ENCODE measurements at regions not wholly inside any gene's neighbourhood (a gene's known extent, or its start where the extent isn't known, plus 50 kb on each side); places are given as distances from the start of the nearest gene placed in this dataset.
A peak's percentile ranks its signal among the peaks of the same experiment; 100 is the strongest.

DNA sequence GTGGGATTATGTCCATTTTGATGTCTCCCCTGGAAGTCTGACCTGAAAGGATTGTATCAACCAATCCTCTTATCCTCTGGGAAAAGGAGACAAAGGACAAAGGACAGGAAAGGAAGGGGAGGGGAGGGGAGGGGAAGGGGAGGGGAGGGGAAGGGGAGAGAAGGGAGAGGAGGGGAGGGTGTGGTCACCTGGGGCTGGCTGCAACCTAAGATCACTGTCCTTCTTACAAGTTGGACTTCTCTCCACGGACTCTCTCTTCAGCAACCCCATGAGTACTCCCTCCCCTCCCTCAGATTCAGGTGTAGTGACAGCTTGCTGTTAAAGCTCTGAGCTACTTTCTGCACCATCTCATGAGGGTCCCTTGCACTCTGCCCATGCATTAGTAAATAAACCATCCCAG, 58.9 kb upstream of the KLHL31 start:
- peaks cover 0 to 3% (median 1%) of the 10 kb centered on the region in 4 experiments; a peak in 3 of 7 replicates for H3K4me1 ChIP-seq (replicated peaks in 1 of 4; ENCODE audit: control insufficient read depth in 3 of 4, insufficient read depth in 4 of 4, low read length in 3 of 4)
- H2BK5ac ChIP-seq (ENCODE audit: low read depth, low read length) = no peak overlapping the region; the same call in 1 of the 2 replicates
- no peak overlapping the region; a peak in 1 of 7 replicates for H3K9ac ChIP-seq (replicated peaks in 1 of 4; ENCODE audit: extremely low read depth in 1 of 4, low read depth in 3 of 4, low read length in 3 of 4)
- no peak overlapping the region for H4K5ac ChIP-seq (ENCODE audit: insufficient read length, low read depth, low read length)
- H4K20me1 ChIP-seq (replicated peaks in 1 of 2; ENCODE audit: control insufficient read depth in 1 of 2, insufficient read depth in 2 of 2, low read length in 2 of 2) = no peaks in the 10 kb centered on the region
- H3K4me2 ChIP-seq (ENCODE audit: insufficient read depth in 1 of 2, low read depth in 2 of 2, low read length in 2 of 2) = peak overlapping the region in 1 of 2 experiments; percentile 37; a peak in 1 of 4 replicates
- no peak overlapping the region for H3K18ac ChIP-seq (ENCODE audit: extremely low read depth, low read length)
- no peak overlapping the region for H3K23ac ChIP-seq (ENCODE audit: insufficient read length)
- H2AK5ac ChIP-seq (ENCODE audit: low read depth, low read length) = no peak overlapping the region
- H2BK120ac ChIP-seq (replicated peaks; ENCODE audit: low read depth, low read length) = no peak overlapping the region
- H3K4me3 ChIP-seq (ENCODE audit: extremely low read depth in 1 of 4, insufficient read depth in 2 of 4, low read depth in 3 of 4, low read length in 4 of 4) = no peak overlapping the region
- ChIA-PET CTCF (ENCODE audit: partially characterized antibody) (interaction anchor here (0.6 to 14.2 kb wide), 20 partner anchors 11 to 383 kb away, joined by 3 to 197 read pairs (median 6); no protein-coding TSS in a partner anchor), POLR2A (ENCODE audit: partially characterized antibody) (interaction anchor here (0.7 to 1.0 kb wide), 2 partner anchors 11 to 46 kb away, joined by 3 read pairs; no protein-coding TSS in a partner anchor)
- no peaks in the 10 kb centered on the region for H3K9me3 ChIP-seq (ENCODE audit: insufficient read depth in 2 of 2, low read depth in 1 of 2, low read length in 1 of 2)
- H3K14ac ChIP-seq (ENCODE audit: insufficient read length) = no peak overlapping the region
- no peaks in the 10 kb centered on the region for H3K36me3 ChIP-seq (ENCODE audit: control insufficient read depth in 2 of 4, insufficient read depth in 4 of 4, low read length in 3 of 4)
- no peaks in the 10 kb centered on the region for H3K79me2 ChIP-seq (ENCODE audit: control insufficient read depth in 1 of 2, insufficient read depth in 2 of 2, low read length in 2 of 2)
- H3K27me3 ChIP-seq (replicated peaks in 1 of 4; ENCODE audit: control insufficient read depth in 3 of 4, extremely low read depth in 1 of 4, insufficient read depth in 3 of 4, low read length in 3 of 4) = no peaks in the 10 kb centered on the region
- H3K23me2 ChIP-seq (ENCODE audit: low read depth, low read length) = no peaks in the 10 kb centered on the region
- WGBS, 2 experiments (ENCODE audit: extremely low coverage in 1 of 2, insufficient coverage in 1 of 2, insufficient read length in 1 of 2, insufficient replicate concordance in 2 of 2, low coverage in 1 of 2, low lambda C conversion rate in 2 of 2, missing lambda C conversion rate in 1 of 2) = 50% methylated on average over 1 of the region's 1 CpG; no CpG with 5 or more reads in 1 of the 2 experiments
- H3K79me1 ChIP-seq (ENCODE audit: low read depth, low read length) = no peaks in the 10 kb centered on the region
- H3K56ac ChIP-seq (replicated peaks; ENCODE audit: insufficient read length, low read depth, low read length) = no peak overlapping the region
- peak overlapping the region; percentile 99 for H2AFZ ChIP-seq (ENCODE audit: low read length)
- H3K4ac ChIP-seq (replicated peaks; ENCODE audit: insufficient read length, low read depth, low read length) = no peak overlapping the region
- no peak overlapping the region for H2BK20ac ChIP-seq (ENCODE audit: low read length)
- no peak overlapping the region for H3K27ac ChIP-seq (ENCODE audit: low read depth, low read length)
- no peak overlapping the region for H2BK12ac ChIP-seq (ENCODE audit: low read depth, low read length)
- H4K91ac ChIP-seq (replicated peaks; ENCODE audit: insufficient read length, low read length) = peak overlapping the region; percentile 68
- H4K8ac ChIP-seq (ENCODE audit: extremely low read depth, insufficient read depth, low read length) = no peak overlapping the region
- no peak overlapping the region for H2BK15ac ChIP-seq (ENCODE audit: low read length)
- DNase-seq (ENCODE audit: low read depth in 1 of 2, low spot score in 2 of 2) (no peak), FAIRE-seq (no peak)
- TF ChIP-seq JUND (IDR thresholded peaks at IDR 0.05; ENCODE audit: low read length) (no peak), FOSL1 (IDR thresholded peaks at IDR 0.05; ENCODE audit: insufficient read depth, low read depth, low read length) (no peak), POU5F1 (IDR thresholded peaks at IDR 0.05; ENCODE audit: low read depth, low read length) (no peak), MAX (IDR thresholded peaks at IDR 0.05) (no peak), NANOG (IDR thresholded peaks at IDR 0.05; ENCODE audit: insufficient read depth, low read depth, low read length, poor library complexity, severe bottlenecking) (no peak), SP2 (IDR thresholded peaks at IDR 0.05; ENCODE audit: low read length) (no peak), EGR1 (IDR thresholded peaks at IDR 0.05; ENCODE audit: borderline replicate concordance, low read depth, low read length) (no peak), TBP (IDR thresholded peaks at IDR 0.05; ENCODE audit: low read depth, low read length) (no peak), TCF12 (IDR thresholded peaks at IDR 0.05; ENCODE audit: low read depth, low read length) (no peak), RFX5 (IDR thresholded peaks at IDR 0.05; ENCODE audit: borderline replicate concordance, low read depth, low read length) (no peak), RNF2 (IDR thresholded peaks at IDR 0.05; ENCODE audit: borderline replicate concordance, low read depth, low read length, missing control alignments, poor library complexity, severe bottlenecking) (no peak), JUN (IDR thresholded peaks at IDR 0.05; ENCODE audit: low read depth, low read length) (no peak), BCL11A (IDR thresholded peaks at IDR 0.05; ENCODE audit: low read depth in 2 of 2, low read length in 2 of 2) (no peak)
- TF ChIP-seq, protein P1, sequence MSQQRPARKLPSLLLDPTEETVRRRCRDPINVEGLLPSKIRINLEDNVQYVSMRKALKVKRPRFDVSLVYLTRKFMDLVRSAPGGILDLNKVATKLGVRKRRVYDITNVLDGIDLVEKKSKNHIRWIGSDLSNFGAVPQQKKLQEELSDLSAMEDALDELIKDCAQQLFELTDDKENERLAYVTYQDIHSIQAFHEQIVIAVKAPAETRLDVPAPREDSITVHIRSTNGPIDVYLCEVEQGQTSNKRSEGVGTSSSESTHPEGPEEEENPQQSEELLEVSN (IDR thresholded peaks at IDR 0.05) = no peak
